Lower lobe of right lung (tissue), 2 donors: ENCODE measurements at regions not wholly inside any gene's neighbourhood (a gene's known extent, or its start where the extent isn't known, plus 50 kb on each side); places are given as distances from the start of the nearest gene placed in this dataset.
A peak's percentile ranks its signal among the peaks of the same experiment; 100 is the strongest.

Experiments
- ATAC-seq, 2 donors: fragments of 200-7000 bp; cut with Tn5 transposase; one replicate each; pipeline ENCODE4 v1.9.1; 2020 to 2022; ENCODE audit warnings: mild to moderate bottlenecking in 2 of 2, moderate library complexity in 2 of 2
- DNase-seq: peaks from one replicate; pipeline ENCODE4 v3.0.0-alpha.2; 2020
- H3K27ac ChIP-seq: fragments of 200-600 bp; one replicate; pipeline ENCODE4 v1.8.0; 2022
- H3K27me3 ChIP-seq: fragments of 200-600 bp; one replicate; pipeline ENCODE4 v1.8.0; 2022; ENCODE audit warnings: low read depth
- H3K36me3 ChIP-seq: fragments of 200-600 bp; one replicate; pipeline ENCODE4 v1.8.0; 2022; ENCODE audit warnings: mild to moderate bottlenecking
- H3K4me1 ChIP-seq: fragments of 200-600 bp; one replicate; pipeline ENCODE4 v1.8.0; 2022
- H3K4me3 ChIP-seq: fragments of 200-600 bp; one replicate; pipeline ENCODE4 v1.8.0; 2022; ENCODE audit warnings: mild to moderate bottlenecking
- H3K9me3 ChIP-seq: fragments of 200-600 bp; one replicate; pipeline ENCODE4 v1.8.0; 2022
- intact Hi-C: fragments of 100-400 bp; cut with DNase I; formaldehyde crosslinking; loops from one replicate; pipeline ENCODE4 v1.11.0; 2022
- TF ChIP-seq, protein P1 (sequence below): fragments of 200-600 bp; IDR thresholded peaks from one replicate; pipeline ENCODE4 v1.8.0; 2022; ENCODE audit warnings: antibody characterized with exemption, mild to moderate bottlenecking
- donor health status: DM: no; HTN: yes; CAD: no; lungs with severe emphysema.

DNA sequence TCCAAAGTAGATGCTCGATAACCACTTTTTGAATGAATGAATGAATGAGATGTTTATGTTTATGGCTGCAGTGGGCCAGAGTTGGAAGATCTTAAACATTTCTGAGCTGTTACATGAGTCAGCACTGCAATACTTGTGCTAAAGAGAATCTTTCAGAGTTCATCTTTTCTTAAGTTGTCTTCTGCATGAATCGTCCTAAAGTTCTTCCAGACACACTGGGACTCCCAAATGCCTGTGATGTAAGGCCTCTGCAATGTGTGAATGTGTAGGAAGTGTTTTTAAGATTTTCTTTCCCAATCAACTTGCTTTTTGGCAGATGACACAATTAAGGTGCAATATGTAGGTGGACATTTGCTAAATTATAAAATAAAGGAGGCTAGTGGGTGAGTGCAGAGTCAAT, 50.3 kb upstream of the TRIM9 start:
- Histone ChIP-seq H3K9me3 (no peaks in the 10 kb centered on the region), H3K4me1 (no peaks in the 10 kb centered on the region), H3K27ac (no peak overlapping the region), H3K36me3 (no peaks in the 10 kb centered on the region), H3K4me3 (no peak overlapping the region), H3K27me3 (no peaks in the 10 kb centered on the region)
- TF ChIP-seq, protein P1, sequence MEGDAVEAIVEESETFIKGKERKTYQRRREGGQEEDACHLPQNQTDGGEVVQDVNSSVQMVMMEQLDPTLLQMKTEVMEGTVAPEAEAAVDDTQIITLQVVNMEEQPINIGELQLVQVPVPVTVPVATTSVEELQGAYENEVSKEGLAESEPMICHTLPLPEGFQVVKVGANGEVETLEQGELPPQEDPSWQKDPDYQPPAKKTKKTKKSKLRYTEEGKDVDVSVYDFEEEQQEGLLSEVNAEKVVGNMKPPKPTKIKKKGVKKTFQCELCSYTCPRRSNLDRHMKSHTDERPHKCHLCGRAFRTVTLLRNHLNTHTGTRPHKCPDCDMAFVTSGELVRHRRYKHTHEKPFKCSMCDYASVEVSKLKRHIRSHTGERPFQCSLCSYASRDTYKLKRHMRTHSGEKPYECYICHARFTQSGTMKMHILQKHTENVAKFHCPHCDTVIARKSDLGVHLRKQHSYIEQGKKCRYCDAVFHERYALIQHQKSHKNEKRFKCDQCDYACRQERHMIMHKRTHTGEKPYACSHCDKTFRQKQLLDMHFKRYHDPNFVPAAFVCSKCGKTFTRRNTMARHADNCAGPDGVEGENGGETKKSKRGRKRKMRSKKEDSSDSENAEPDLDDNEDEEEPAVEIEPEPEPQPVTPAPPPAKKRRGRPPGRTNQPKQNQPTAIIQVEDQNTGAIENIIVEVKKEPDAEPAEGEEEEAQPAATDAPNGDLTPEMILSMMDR, result no peak
- intact Hi-C loops, result no loop called here
- ATAC-seq (no peak), DNase-seq (no peak)

DNA sequence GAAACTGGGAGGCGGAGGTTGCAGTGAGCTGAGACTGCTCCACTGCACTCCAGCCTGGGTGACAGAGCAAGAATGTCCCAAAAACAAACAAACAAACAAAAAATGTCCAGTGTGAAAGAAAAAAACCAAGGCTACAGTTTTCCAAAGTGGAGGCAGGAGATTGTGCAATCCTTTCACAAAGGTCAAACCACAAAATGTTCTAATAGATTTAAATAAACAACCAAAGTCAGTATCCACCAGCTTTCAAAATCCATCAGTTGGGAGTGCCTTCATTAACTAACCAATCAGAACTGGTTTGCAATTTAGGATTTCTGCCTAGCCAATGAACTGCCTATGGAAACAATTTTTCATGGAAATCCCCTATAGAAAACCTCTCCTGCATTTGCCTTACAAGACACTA, 52.3 kb upstream of the TRIM9 start:
- DNase-seq (no peak), ATAC-seq (no peak)
- Histone ChIP-seq H3K4me3 (no peak overlapping the region), H3K27me3 (no peaks in the 10 kb centered on the region), H3K4me1 (no peaks in the 10 kb centered on the region), H3K27ac (no peak overlapping the region), H3K36me3 (no peaks in the 10 kb centered on the region), H3K9me3 (no peaks in the 10 kb centered on the region)
- TF ChIP-seq, protein P1, result no peak
- intact Hi-C loops, result no loop called here

DNA sequence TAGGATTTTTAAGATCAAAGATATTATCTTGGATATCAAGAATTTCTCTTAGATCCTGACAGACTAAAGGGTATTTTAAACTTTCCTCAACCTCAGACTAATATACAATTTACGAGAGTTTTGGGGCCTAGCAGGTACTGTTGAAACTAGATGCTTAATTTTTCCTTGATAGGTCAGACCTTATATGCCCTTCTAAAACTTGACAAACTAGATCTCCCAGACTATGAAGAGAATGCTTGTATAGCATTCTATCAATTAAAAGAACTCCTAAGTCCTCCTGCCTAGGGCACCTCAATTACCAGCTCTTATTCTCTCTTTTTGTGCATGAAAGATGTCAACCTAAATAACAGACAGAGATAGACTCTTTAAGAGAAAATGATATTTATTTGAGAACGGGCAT, 60.4 kb upstream of the TRIM9 start:
- ATAC-seq, result no peak
- Histone ChIP-seq H3K27me3 (no peaks in the 10 kb centered on the region), H3K27ac (no peak overlapping the region), H3K36me3 (no peaks in the 10 kb centered on the region), H3K4me3 (no peak overlapping the region), H3K4me1 (no peaks in the 10 kb centered on the region), H3K9me3 (no peaks in the 10 kb centered on the region)
- no peak for DNase-seq
- intact Hi-C loops, result no loop called here
- TF ChIP-seq, protein P1, result no peak

DNA sequence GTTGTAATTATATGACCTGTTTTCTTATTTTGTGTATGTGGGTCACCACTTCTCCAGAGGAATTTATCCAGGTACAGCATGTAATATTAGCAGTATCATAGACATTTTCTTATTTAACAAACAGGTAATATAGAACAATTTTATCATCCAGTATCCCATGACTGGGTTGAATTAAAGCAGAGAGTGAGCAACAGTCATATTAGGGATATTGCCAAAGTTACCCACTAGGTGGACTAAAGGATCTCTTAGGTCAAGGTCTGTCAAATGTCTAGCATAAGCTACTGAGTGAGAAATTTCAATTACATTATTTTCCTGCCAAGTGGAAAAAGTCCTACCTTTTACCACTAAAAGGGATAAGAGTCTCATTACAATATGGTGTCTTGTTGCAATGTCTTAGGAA, 62.1 kb upstream of the TRIM9 start:
- H3K27ac ChIP-seq, result no peak overlapping the region
- no peak for DNase-seq
- intact Hi-C loops, result no loop called here
- ATAC-seq, result no peak
- H3K9me3 ChIP-seq, result no peaks in the 10 kb centered on the region
- no peaks in the 10 kb centered on the region for H3K36me3 ChIP-seq
- no peaks in the 10 kb centered on the region for H3K4me1 ChIP-seq
- H3K4me3 ChIP-seq, result no peak overlapping the region
- TF ChIP-seq, protein P1, result peak; percentile 16
- no peaks in the 10 kb centered on the region for H3K27me3 ChIP-seq

DNA sequence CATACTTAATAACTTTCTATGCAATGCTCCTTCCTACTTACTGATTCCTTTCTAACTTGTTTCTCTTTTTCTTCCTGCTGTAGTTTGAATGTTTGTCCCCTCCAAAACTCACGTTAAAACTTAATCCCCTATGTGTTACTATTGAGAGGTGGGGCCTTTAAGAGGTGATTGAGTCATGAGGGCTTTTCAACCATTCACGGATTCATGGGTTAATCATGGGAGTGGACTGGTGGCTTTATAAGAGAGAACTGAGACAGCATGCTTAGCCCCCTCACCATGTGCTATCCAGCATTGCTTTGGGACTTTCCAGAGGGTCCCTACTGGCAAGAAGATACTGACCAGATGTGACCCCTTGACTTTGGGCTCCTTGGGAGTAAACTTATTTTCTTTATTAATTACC, 66.0 kb upstream of the TRIM9 start:
- no peak for ATAC-seq
- H3K27me3 ChIP-seq, result no peaks in the 10 kb centered on the region
- no peaks in the 10 kb centered on the region for H3K9me3 ChIP-seq
- no peaks in the 10 kb centered on the region for H3K4me1 ChIP-seq
- no peaks in the 10 kb centered on the region for H3K36me3 ChIP-seq
- no peak overlapping the region for H3K4me3 ChIP-seq
- TF ChIP-seq, protein P1, result no peak
- intact Hi-C loops, result no loop called here
- DNase-seq, result no peak
- H3K27ac ChIP-seq, result no peak overlapping the region

DNA sequence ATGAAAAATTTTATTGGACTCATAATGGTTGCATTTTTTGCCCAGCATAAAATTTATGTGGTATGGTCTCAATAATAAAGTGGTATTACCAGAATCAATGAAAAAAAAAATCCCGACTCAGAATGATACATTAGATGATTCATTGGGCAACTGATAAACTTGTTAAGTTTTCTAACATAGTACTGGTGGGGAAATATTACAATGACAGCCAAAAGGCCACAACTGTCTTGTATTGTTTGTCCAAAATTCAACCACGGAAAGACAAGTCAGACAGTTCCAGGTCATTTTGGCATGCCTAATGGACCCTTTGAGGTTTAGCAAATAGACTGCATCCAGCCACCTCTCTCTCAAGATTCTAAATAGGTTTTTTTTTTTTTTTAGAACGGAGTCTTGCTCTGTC, 70.5 kb upstream of the TRIM9 start:
- H3K36me3 ChIP-seq, result no peaks in the 10 kb centered on the region
- intact Hi-C loops, result no loop called here
- no peaks in the 10 kb centered on the region for H3K4me1 ChIP-seq
- ATAC-seq (no peak), DNase-seq (no peak)
- H3K9me3 ChIP-seq, result no peaks in the 10 kb centered on the region
- H3K4me3 ChIP-seq, result no peak overlapping the region
- no peaks in the 10 kb centered on the region for H3K27me3 ChIP-seq
- TF ChIP-seq, protein P1, result no peak
- H3K27ac ChIP-seq, result no peak overlapping the region
